ENCODE measurements at regions not wholly inside any gene's neighbourhood (a gene's known extent, or its start where the extent isn't known, plus 50 kb on each side); places are given as distances from the start of the nearest gene placed in this dataset.

DNA sequence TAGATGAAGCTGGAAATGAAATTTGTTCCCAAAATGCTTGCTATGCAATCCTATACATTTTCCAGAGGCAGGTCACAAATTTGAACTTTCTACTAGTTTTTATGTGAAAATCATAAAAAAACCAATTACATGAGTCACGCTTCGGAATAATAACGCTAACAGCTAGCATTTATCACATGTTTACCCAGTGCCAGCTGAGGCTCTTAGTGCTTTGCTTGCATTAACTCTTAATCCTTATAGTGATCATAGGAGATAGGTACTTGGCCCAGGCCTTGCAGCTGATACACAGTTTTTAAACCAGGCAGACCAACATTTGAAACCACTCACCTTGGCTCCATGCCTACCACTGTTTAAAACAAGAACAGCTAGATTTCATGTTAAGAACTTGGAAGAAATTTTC is 131.8 kb upstream of the RAG2 start:
- no peak for TF ChIP-seq CTCF (IDR thresholded peaks at IDR 0.05 in 2 of 3, conservative IDR thresholded peaks at IDR 0.05 in 1 of 3; ENCODE audit: borderline replicate concordance in 1 of 3, insufficient read depth in 1 of 3, low read depth in 2 of 3, low read length in 2 of 3)
- TF ChIP-seq EGR1 (IDR thresholded peaks at IDR 0.05; ENCODE audit: low read depth) = no peak
- TF ChIP-seq JUND (IDR thresholded peaks at IDR 0.05) = no peak
- TF ChIP-seq POLR2A (IDR thresholded peaks at IDR 0.05; ENCODE audit: borderline replicate concordance, extremely low read depth, insufficient read depth, insufficient read length) = no peak
- TF ChIP-seq SIN3A (IDR thresholded peaks at IDR 0.05; ENCODE audit: low read depth) = no peak
- TF ChIP-seq POLR2AphosphoS5 (IDR thresholded peaks at IDR 0.05; ENCODE audit: low read depth, low read length) = no peak
